Body of pancreas (tissue), 4 donors: ENCODE measurements at regions not wholly inside any gene's neighbourhood (a gene's known extent, or its start where the extent isn't known, plus 50 kb on each side); places are given as distances from the start of the nearest gene placed in this dataset.

Source experiments
- CTCF ChIP-seq, 7 experiments: fragments of 450-650 bp in 4 of 7; fragments of 200-600 bp in 3 of 7; sonication (generic) in 3 of 7; IDR thresholded peaks; one replicate each; pipeline ENCODE4 v1.5.1; 2016 to 2019; ENCODE audit warnings: antibody characterized with exemption in 7 of 7
- POLR2A ChIP-seq, 3 donors: fragments of 450-650 bp; IDR thresholded peaks; one replicate each; pipeline ENCODE4 v1.6.1; 2016; ENCODE audit warnings: antibody characterized with exemption in 3 of 3, mild to moderate bottlenecking in 2 of 3

GRCh38 chr5:51039424-51040329 lies 343.6 kb upstream of the ISL1 start:
- TF ChIP-seq POLR2A (IDR thresholded peaks at IDR 0.05) (no peak), CTCF (IDR thresholded peaks at IDR 0.05) (no peak)
